H1 (cell line): ENCODE measurements at regions not wholly inside any gene's neighbourhood (a gene's known extent, or its start where the extent isn't known, plus 50 kb on each side); places are given as distances from the start of the nearest gene placed in this dataset.

Source experiments
- CREB1 ChIP-seq: IDR thresholded peaks from 2 replicates; pipeline ENCODE4 v1.6.1; 2012; ENCODE audit warnings: inconsistent platforms
- POLR2A ChIP-seq, 2 experiments: IDR thresholded peaks; 1 replicate in 1 of 2; 2 replicates in 1 of 2; pipeline ENCODE4 v1.6.1; 2011; ENCODE audit warnings: low read depth in 2 of 2, low read length in 2 of 2, mild to moderate bottlenecking in 2 of 2; ENCODE audit errors: control extremely low read depth in 1 of 2
- RAD21 ChIP-seq, 2 experiments: IDR thresholded peaks in 1 of 2; conservative IDR thresholded peaks in 1 of 2; 2 replicates each; pipeline ENCODE4 v1.6.1; 2011; ENCODE audit warnings: low read depth in 2 of 2, low read length in 2 of 2, improper control_type of control experiment in 1 of 2, inconsistent platforms in 1 of 2, mild to moderate bottlenecking in 1 of 2, moderate library complexity in 1 of 2
- RNF2 ChIP-seq: fragments of 200-900, 300-1000 bp; sonication (generic); IDR thresholded peaks from 2 replicates; pipeline ENCODE4 v1.7.1; 2016; ENCODE audit warnings: borderline replicate concordance, low read depth, mild to moderate bottlenecking, antibody characterized with exemption, low read length; ENCODE audit not compliant: poor library complexity, severe bottlenecking; ENCODE audit errors: missing control alignments
- SP1 ChIP-seq: IDR thresholded peaks from 2 replicates; pipeline ENCODE4 v1.6.1; 2011; ENCODE audit warnings: low read depth, low read length
- TAF1 ChIP-seq: IDR thresholded peaks from 2 replicates; pipeline ENCODE4 v1.6.1; 2011; ENCODE audit warnings: mild to moderate bottlenecking, low read depth, low read length
- TEAD4 ChIP-seq: IDR thresholded peaks from 2 replicates; pipeline ENCODE4 v1.6.1; 2012; ENCODE audit warnings: low read depth, low read length, inconsistent platforms, mixed read lengths
- TF ChIP-seq, protein P1 (sequence below), 3 experiments: IDR thresholded peaks; 1 replicate in 2 of 3; 2 replicates in 1 of 3; pipeline versions ENCODE4 v1.5.1 to v1.6.1; 2011; ENCODE audit warnings: low read length in 3 of 3, mild to moderate bottlenecking in 3 of 3, inconsistent platforms in 2 of 3, low read depth in 1 of 3, moderate library complexity in 1 of 3; ENCODE audit not compliant: insufficient read depth in 1 of 3; ENCODE audit errors: control extremely low read depth in 1 of 3

DNA sequence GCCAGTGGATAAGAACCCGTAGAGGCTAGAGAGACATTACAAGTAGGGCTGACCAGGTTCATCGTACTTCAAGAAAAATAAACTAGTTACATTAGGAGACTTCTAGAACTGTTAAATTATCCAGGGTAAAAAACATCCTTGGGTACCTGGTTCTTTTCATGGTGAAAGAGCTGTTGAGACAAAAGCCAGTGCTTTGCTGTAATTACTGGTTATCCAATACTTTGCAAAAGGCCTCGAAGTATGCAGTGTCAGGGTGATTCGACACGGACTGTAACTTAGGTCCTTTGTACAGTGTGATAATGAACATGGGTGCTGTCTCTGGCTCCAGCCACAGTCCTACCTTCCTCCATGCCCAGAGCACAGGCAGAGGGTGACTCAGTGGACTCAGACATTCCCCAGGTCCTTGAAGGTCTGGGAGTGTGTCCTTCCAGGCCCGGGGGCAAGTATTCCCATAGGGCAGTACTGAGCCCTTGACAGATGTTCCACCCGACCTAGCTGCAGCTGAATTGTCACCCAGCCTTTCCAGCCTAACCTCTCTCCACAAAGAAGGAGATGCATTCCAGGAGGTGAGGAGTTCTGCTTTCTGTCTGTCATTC, 123.6 kb upstream of the TMEM72 start:
- TF ChIP-seq TAF1 (no peak), TEAD4 (no peak), POLR2A (IDR thresholded peaks at IDR 0.05; ENCODE audit: control extremely low read depth in 1 of 2, low read depth in 2 of 2, low read length in 2 of 2) (no peak), RNF2 (no peak), SP1 (no peak), CREB1 (no peak), RAD21 (IDR thresholded peaks at IDR 0.05 in 1 of 2, conservative IDR thresholded peaks at IDR 0.05 in 1 of 2; ENCODE audit: low read depth in 2 of 2, low read length in 2 of 2) (no peak)
- TF ChIP-seq, protein P1, sequence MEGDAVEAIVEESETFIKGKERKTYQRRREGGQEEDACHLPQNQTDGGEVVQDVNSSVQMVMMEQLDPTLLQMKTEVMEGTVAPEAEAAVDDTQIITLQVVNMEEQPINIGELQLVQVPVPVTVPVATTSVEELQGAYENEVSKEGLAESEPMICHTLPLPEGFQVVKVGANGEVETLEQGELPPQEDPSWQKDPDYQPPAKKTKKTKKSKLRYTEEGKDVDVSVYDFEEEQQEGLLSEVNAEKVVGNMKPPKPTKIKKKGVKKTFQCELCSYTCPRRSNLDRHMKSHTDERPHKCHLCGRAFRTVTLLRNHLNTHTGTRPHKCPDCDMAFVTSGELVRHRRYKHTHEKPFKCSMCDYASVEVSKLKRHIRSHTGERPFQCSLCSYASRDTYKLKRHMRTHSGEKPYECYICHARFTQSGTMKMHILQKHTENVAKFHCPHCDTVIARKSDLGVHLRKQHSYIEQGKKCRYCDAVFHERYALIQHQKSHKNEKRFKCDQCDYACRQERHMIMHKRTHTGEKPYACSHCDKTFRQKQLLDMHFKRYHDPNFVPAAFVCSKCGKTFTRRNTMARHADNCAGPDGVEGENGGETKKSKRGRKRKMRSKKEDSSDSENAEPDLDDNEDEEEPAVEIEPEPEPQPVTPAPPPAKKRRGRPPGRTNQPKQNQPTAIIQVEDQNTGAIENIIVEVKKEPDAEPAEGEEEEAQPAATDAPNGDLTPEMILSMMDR (IDR thresholded peaks at IDR 0.05; ENCODE audit: control extremely low read depth in 1 of 3, insufficient read depth in 1 of 3, low read depth in 1 of 3, low read length in 3 of 3), result no peak
